Sciatic nerve (tissue), 2 donors: ENCODE measurements at regions not wholly inside any gene's neighbourhood (a gene's known extent, or its start where the extent isn't known, plus 50 kb on each side); places are given as distances from the start of the nearest gene placed in this dataset.
"Not testable (repeated sequence)": the region's sequence is repeated elsewhere in the genome, so short reads cannot be mapped to it uniquely, and the experiment has no call there.

ENCODE experiments used
- ATAC-seq: fragments of 200-7000 bp; cut with Tn5 transposase; one replicate; pipeline ENCODE4 v1.9.1; 2020; ENCODE audit warnings: mild to moderate bottlenecking, moderate library complexity
- DNase-seq: peaks from one replicate; pipeline ENCODE4 v3.0.0-alpha.2; 2020; ENCODE audit warnings: low spot score
- intact Hi-C: fragments of 100-400 bp; cut with DNase I; formaldehyde crosslinking; loops from one replicate; pipeline ENCODE4 v1.14.2; 2022
- donor health status: DM: no; HTN: no; CAD: no.
- donor health status: DM: no; HTN: no; CAD: no.

- DNase-seq (no peak), ATAC-seq (no peak)
- intact Hi-C loops, result no loop called here
Measured at GRCh38 chr6:78611102-78611620, 256.2 kb upstream of the IRAK1BP1 start.

GRCh38 chr6:78611886-78612480 is 255.4 kb upstream of the IRAK1BP1 start:
- intact Hi-C loops, result no loop called here
- ATAC-seq (no peak), DNase-seq (no peak)

GRCh38 chr6:78614961-78615360 is 252.4 kb upstream of the IRAK1BP1 start:
- intact Hi-C loops, result no loop called here
- DNase-seq, result no peak
- ATAC-seq, result no peak

- intact Hi-C loops, result no loop called here
- no peak for DNase-seq
Measured at GRCh38 chr6:78615430-78615904, 251.9 kb upstream of the IRAK1BP1 start.

GRCh38 chr6:78618970-78619369 is 248.4 kb upstream of the IRAK1BP1 start:
- no peak for ATAC-seq

More at GRCh38 chr6:78615430-78615904, 251.9 kb upstream of the IRAK1BP1 start:
- no peak for ATAC-seq

GRCh38 chr6:78623554-78623953 is 243.8 kb upstream of the IRAK1BP1 start:
- no peak for ATAC-seq
- no peak for DNase-seq
- intact Hi-C loops, result no loop called here

More at GRCh38 chr6:78618970-78619369, 248.4 kb upstream of the IRAK1BP1 start:
- intact Hi-C loops, result no loop called here
- DNase-seq, result no peak

GRCh38 chr6:78629154-78629721 is 238.1 kb upstream of the IRAK1BP1 start:
- no peak for DNase-seq

GRCh38 chr6:78629836-78630235 is 237.5 kb upstream of the IRAK1BP1 start:
- ATAC-seq, result no peak
- DNase-seq, result no peak
- intact Hi-C loops, result no loop called here

More at GRCh38 chr6:78629154-78629721, 238.1 kb upstream of the IRAK1BP1 start:
- intact Hi-C loops, result no loop called here
- peak; percentile 85 for ATAC-seq

- ATAC-seq (no peak), DNase-seq (no peak)
- intact Hi-C loops, result no loop called here
Measured at GRCh38 chr6:78631976-78632375, 235.4 kb upstream of the IRAK1BP1 start.

GRCh38 chr6:78639111-78640110 is 227.9 kb upstream of the IRAK1BP1 start:
- intact Hi-C loops, result no loop called here
- DNase-seq (no peak), ATAC-seq (no peak)

GRCh38 chr6:78643976-78644375 is 223.4 kb upstream of the IRAK1BP1 start:
- DNase-seq, ATAC-seq, intact Hi-C loops: not testable (repeated sequence)

GRCh38 chr6:78646542-78647415 is 220.6 kb upstream of the IRAK1BP1 start:
- DNase-seq, intact Hi-C loops, ATAC-seq: not testable (repeated sequence)

- ATAC-seq, DNase-seq, intact Hi-C loops: not testable (repeated sequence)
Measured at GRCh38 chr6:78665819-78666218, 201.5 kb upstream of the IRAK1BP1 start.

- DNase-seq (no peak), ATAC-seq (no peak)
- intact Hi-C loops, result no loop called here
Measured at GRCh38 chr6:78666764-78667163, 200.6 kb upstream of the IRAK1BP1 start.

GRCh38 chr6:78670156-78670555 is 197.2 kb upstream of the IRAK1BP1 start:
- ATAC-seq, result no peak
- intact Hi-C loops, result no loop called here
- DNase-seq, result no peak

GRCh38 chr6:78670802-78671201 is 196.5 kb upstream of the IRAK1BP1 start:
- no peak for DNase-seq
- intact Hi-C loops, result no loop called here
- ATAC-seq, result no peak

- ATAC-seq, intact Hi-C loops: not testable (repeated sequence)
Measured at GRCh38 chr6:78676069-78677007, 191.0 kb upstream of the IRAK1BP1 start.

More at GRCh38 chr6:78676069-78677007, 191.0 kb upstream of the IRAK1BP1 start:
- DNase-seq, result not testable (repeated sequence)
